GM12873 (cell line): ENCODE measurements at regions not wholly inside any gene's neighbourhood (a gene's known extent, or its start where the extent isn't known, plus 50 kb on each side); places are given as distances from the start of the nearest gene placed in this dataset.

Experiments used
- CTCF ChIP-seq: IDR thresholded peaks from 2 replicates; pipeline ENCODE4 v1.5.1; 2012; ENCODE audit warnings: low read depth, mild to moderate bottlenecking, moderate library complexity, low read length, control low read depth; ENCODE audit not compliant: insufficient read depth; ENCODE audit errors: missing control alignments

GRCh38 chr17:70388326-70388725, 219.0 kb downstream of the KCNJ2 start:
- no peak for TF ChIP-seq CTCF

- no peak for TF ChIP-seq CTCF
Observed at GRCh38 chr17:70390049-70390448, 220.7 kb downstream of the KCNJ2 start.

DNA sequence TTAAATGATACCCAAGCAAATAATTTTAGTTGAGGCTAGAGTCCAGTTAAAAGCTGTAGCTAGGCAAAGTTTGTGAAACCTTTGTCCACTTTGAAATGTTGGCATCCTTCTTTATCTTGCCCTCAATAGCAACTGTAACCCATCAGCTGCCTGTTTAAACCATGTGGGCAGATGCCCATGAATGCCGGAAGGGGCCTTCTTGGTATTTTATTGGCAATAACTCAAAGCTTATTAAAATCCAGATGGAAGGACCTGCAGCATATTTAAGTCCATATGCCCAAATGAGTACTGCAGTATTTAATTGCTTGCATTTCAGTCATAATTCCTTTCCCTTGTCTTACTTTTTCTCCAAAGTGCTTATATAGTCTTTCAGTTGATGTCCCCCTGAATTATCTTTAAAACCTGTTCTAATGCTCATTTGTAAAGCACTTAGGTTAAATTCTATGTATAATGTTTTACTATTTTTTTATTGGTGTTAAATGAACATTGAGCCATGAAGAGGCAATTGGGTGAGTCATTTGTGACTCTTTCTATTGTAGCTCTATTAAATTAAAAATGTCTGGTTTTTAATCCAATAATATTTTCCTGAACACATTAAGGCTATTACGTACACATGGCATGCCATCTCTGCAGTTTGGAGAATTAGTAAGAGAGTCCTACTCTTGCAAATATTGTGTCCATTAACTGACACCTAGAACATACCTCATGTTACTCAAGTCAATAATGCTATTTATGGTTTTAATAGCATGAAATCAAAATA, 225.3 kb downstream of the KCNJ2 start:
- no peak for TF ChIP-seq CTCF

GRCh38 chr17:70405492-70406220, 236.3 kb downstream of the KCNJ2 start:
- no peak for TF ChIP-seq CTCF

DNA sequence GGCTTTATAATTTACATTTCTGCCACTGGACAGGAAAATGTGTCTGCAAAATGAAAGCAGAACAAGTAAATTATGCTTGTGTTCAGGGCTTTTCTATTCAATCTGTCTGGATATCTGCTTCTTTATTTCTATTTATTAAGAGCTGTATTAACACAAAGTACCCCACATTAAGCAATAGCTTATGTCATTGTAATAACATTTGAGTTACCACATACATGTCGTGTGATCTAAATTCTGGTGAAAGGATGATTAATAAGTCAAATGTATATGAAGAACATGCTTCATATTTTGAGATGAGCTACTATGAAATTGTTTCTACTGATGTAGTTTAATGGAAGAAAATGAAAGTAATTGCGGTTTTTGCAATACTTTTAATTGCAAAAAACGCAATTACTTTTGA, 238.2 kb downstream of the KCNJ2 start:
- no peak for TF ChIP-seq CTCF

- no peak for TF ChIP-seq CTCF
Observed at GRCh38 chr17:70408768-70409167, 239.4 kb downstream of the KCNJ2 start.

DNA sequence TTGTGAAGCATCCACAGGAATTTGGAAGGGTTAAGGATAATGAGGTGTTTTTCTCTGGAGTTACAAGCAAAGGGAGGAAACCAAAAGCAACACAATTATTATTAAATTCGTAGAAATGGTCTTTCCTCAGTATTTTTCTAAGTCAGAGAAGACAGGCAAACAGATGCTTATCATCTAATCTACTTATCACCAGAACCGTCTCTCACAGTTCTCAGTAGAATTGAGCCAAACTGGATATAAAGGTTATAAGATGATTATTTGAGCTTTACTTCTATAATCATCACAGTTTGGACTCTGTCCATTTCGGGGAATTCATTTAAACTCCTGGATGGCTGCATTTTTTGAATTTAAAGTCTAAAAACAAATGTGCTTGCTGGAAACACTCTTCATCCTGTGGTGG, 245.0 kb downstream of the KCNJ2 start:
- TF ChIP-seq CTCF, result no peak
